HG03439 (cell line): ENCODE measurements at regions not wholly inside any gene's neighbourhood (a gene's known extent, or its start where the extent isn't known, plus 50 kb on each side); places are given as distances from the start of the nearest gene placed in this dataset.

Source experiments
- ATAC-seq: cut with Tn5 transposase; IDR thresholded peaks from one replicate; pipeline ENCODE4 v1.9.1; 2021; ENCODE audit warnings: mild to moderate bottlenecking, moderate library complexity; ENCODE audit not compliant: unreplicated experiment

GRCh38 chr18:44119607-44120006, 561.1 kb upstream of the SETBP1 start:
- no peak for ATAC-seq

DNA sequence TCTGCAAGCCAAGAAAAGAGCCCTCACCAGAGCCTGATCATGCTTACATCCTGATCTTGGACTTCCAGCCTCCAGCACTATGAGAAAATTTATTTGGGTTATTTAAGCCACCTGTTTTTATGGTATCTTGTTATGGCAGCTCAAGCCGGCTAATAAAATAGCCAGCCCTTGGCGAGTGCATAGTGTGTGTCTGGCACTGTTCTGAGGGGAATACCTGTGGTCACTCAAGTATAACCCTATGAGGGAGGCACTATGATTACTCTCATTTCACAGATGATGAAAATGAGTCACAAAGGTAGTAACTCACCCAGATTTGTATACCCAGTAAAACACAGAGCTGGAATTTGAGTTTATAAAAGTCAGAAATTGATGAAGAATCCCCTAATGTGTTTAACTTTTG, 556.9 kb upstream of the SETBP1 start:
- peak; percentile 54 for ATAC-seq

DNA sequence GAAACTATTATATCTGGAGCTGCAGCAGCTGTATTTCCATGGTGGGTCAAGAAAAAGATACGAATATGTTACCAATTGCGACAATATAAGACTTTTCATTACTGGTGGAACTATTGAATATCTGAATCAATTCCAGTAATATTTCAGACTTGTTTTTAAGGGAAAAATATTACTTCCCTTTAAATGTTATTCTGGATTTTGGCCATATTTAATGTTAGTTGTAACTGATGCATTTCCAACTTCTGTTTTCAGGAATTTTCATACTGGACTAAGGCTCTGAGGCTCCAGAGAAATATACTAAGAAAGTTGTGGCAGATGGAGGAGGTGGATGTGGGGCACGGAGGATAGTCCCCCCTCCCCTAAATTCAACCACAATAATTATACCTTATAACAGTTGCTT, 555.2 kb upstream of the SETBP1 start:
- ATAC-seq, result no peak

DNA sequence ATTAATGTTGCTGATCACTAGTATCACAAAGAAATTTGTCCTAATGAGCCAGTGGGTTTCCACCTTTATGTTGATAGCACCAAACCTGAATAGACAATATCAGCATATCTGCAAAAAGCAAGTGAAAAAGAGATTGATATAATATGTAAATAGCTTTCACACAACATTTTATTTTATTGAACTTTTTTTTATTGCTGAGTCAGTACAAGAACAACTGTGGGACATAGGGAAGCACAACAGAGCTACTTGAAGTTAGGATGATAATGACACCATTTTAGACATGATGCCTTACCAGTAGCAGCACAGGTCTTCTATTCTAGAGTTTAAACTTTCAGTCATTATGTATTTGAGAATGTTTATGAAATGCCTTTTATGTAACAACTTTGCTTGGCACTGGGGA, 554.1 kb upstream of the SETBP1 start:
- ATAC-seq, result no peak

- no peak for ATAC-seq
Observed at GRCh38 chr18:44128365-44128764, 552.3 kb upstream of the SETBP1 start.

DNA sequence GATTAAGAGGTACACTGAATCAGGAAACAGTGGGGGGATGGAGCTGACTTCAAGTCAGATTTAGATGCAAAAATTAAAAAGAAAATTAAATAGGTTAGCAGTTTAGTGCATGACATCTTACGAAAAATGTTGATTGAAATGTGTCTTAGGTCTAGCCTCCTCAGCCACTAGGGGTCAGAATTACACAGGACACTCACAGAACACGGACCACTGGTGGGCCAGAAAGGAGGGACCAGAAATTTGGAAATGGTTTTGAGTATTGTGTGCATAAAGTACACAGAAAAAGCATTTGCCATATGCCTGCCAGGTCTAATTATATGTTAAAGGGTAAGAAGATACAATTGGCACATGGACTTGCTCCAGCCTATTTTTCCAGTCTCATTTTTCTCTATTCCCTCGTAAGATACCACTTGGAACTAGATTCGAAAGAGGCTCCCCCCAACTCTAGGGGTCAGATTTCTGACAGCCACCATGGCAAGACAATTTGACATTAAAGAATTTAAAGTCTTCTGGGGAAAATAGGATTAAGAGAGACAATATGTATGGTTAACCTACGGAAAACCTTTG, 550.2 kb upstream of the SETBP1 start:
- ATAC-seq, result peak; percentile 71

DNA sequence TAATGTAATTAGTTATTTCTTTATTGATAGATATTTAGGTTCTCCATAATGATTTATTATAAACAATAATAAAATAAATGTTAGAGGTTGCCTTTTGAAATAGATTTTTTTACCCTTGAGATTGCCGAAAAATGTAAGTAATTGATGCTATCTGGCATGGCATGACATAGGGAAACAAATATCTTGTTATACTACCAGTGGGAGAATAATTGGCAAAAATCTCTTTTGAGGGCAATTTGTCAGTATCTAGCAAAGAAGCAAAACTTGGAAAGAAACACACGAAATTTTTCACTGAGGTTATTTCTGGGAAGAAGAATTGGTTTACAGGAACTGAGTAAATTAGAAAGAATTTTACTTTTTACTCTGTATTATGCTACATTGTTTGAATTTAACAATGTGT, 547.2 kb upstream of the SETBP1 start:
- no peak for ATAC-seq

- ATAC-seq, result no peak
Observed at GRCh38 chr18:44134447-44134846, 546.2 kb upstream of the SETBP1 start.

DNA sequence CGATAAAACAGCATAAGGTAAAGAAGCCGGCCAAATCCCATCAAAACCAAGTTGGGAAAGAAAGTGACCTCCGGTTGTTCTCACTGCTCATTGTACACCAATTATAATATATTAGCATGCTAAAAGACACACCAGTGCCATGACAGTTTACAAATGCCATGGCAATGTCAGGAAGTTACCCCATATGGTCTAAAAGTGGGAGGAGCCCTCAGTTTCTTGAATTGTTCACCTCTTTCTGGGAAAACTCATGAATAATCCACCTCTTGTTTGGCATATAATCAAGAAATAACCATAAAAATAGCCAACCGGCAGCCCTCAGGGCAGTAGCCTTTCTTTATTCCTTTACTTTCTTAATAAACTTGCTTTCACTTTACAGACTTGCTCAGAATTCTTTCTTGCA, 544.9 kb upstream of the SETBP1 start:
- ATAC-seq, result no peak

GRCh38 chr18:44136326-44136725, 544.4 kb upstream of the SETBP1 start:
- no peak for ATAC-seq

DNA sequence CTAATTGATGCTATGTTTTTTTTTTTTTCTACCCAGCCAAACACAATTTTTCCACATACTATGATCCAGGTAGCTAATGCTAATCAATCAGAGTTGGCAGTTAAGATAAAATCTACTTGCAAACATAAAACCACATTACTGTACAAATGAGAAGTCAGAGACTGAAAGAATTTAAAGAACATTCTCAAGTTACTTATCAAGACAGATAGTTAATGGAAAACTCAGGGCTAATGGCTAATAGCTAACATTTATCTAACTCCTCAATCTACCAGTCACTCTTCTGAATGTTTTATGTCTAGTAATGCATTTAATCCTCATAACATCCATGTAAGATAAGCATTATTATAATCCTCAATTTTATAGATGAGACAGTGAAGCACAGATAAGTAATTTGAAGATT, 537.6 kb upstream of the SETBP1 start:
- no peak for ATAC-seq

DNA sequence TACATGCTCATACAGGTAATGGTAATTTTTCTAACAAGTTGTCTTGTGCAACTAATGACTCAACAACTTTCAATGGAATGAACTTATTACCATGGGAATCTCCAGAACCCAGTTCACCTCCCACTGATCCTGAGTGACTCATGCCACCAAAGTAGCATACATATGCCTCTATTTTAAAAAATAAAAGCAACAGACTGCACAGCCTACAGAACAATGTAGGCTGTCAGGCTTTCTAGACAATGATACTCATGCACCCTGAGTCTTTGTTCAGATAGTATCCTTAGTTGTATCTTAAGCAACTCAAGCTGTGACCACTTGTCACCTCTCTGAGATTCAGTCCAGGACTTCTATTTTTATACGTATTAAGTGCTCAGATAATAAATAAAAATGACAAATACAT, 531.0 kb upstream of the SETBP1 start:
- no peak for ATAC-seq

DNA sequence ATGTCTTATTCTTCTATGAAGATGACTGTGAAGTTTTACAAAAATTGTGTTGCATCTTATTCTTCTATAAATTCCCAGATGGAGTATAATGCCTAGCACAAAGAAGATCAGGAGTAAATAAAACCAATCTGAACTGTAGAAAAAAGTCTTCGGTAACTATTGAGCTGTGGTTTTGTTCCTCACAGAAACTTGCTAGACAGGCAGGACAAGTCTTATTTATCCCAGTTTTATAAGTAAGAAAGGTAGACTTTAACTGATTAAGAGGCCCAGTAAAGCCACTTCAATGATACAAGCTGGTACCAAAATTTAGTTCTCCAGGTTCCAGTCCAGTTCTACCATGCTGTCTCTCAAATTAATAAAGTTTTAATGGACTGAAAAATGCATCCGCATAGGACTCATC, 526.7 kb upstream of the SETBP1 start:
- no peak for ATAC-seq

DNA sequence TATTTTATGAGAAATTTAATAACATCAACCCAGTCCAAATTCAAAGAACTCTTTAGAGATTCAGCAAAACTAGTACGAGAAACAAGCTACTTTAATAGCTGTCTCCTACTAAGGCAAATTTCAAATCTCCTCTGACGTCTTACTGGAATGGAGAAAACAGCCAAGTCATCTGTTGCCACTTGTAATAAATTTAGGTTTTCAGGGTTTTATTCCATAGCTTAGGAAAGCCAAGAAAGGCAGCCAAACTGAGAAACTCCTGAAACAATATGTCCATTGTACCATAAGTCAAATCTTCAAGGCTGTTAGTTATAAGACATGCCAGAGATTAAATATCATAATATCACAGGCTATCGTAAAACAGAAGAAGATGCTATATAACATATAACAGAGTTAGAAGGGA, 524.6 kb upstream of the SETBP1 start:
- no peak for ATAC-seq

DNA sequence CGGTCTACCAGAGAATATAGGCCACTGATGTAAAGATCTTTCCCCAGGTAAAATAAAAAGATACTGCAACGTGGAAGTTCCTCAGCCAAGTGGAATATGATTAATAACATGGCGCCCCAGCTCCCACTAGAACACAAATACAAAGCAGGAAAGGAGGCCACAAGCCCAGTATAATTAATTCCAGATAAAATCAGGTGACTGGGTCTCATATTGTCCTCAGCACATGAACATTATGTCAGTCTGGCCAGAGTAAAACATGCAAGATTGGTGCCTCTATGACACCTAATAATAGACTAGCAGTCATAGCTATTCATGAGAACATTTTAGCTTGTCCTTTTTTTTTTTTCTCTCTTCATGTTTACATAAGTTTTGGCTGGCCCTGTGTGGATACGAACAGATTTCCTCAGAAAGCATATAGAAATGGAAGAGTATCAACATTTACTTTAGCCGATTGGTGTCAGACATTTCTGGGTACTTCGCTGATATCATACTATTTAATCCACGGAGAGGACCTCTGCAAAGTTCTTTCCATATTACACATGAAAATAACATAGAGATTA, 523.8 kb upstream of the SETBP1 start:
- no peak for ATAC-seq

DNA sequence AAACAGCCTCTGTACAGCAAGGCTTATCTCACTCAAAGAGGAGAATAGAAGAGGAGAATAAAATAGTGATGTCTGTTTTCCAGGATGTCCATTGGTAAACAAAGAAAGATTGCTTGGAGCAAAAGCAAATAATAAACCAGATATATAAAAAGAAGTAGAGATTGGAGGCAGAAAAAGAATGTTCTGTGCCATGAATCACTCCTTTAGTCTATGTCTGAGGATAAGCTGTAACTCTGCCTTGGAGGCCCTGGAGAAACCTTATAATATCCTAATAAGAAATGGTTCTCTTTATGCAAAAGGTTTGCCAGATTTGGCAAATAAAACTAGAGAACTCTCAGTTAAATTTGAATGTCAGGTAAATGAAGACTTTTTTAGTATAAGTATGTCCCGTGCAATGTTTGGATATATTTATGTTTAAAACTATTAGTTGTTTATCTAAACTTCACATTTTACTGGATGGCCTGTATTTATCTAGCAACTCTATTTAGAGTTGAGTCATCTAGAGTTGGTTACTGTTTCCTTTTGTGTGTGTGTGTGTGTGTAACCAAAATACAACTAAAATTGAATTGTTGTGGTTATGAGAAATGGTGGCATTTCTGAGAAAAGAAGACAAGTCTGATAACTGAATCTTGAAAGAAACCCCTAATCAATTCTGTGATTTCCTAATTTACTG, 510.3 kb upstream of the SETBP1 start:
- no peak for ATAC-seq

DNA sequence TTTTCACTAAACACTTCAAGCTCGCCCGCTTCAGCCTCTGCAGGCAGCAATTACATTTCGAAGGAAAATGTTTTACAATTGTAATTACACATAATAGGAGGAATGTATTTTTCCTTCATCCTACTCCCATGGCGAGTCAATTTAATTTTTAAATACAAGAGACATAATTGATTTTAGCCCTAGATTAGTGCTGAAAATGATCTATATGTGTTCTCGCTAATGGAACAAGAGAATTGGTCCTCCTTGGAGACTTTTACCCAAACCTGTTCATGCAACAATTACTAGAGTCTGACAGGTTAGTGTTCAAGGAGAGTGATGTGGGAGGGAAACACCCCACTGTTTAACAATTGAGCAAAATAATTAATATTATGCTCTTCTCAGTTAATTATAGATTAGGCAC, 509.4 kb upstream of the SETBP1 start:
- no peak for ATAC-seq

DNA sequence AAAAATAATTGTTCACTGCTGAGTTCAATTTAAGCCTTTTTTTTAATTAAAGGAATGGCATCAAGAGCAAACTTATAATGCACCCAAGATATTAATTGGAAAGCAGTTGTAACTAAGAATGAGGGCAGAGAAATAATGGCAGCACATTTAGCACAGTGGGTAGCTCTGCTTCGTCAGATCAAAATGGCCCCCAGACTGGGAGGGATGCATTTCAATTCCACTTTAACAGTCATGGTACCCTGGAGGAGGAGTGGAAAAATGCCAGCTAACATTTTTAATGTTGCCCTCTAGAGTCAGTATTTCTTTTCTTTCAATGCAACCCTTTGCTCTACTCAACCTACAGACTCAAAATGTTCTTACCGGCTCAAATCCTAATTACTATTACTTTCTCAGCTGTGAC, 504.8 kb upstream of the SETBP1 start:
- ATAC-seq, result no peak

GRCh38 chr18:44178476-44178875, 502.2 kb upstream of the SETBP1 start:
- no peak for ATAC-seq

DNA sequence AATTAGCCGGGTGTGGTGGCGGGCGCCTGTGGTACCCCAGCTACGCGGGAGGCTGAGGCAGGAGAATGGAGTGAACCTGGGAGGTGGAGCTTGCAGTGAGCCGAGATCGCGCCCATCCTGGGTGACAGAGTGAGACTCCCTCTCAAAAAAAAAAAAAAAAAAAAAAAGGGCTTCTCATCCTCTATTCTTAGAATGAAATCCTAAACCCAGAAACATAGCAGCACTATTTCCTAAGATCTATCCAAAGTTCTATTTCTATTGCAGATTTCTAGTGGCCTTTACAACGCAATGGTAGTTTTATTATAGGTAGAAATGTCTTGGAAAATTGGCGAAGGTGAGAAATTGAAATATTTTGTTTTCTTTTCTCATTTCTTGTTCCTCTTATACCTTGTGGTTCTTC, 501.0 kb upstream of the SETBP1 start:
- ATAC-seq, result no peak

DNA sequence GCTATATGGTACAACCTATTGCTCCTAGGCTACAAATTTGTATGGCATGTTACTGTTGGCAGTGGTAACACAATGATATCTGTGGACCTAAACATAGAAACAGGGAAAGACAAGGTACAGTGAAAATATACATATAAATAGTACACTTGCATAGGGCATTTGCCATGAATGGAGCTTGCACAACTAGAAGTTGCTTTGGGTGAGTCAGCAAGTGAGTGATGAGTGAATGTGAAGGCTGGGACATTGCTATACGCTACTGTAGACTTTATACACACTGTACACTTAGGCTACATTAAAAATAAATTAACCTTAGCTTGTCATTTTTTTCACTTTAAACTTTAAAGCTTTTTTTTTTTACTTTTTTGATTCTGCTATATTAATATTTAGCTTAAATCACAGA, 500.0 kb upstream of the SETBP1 start:
- ATAC-seq, result no peak

DNA sequence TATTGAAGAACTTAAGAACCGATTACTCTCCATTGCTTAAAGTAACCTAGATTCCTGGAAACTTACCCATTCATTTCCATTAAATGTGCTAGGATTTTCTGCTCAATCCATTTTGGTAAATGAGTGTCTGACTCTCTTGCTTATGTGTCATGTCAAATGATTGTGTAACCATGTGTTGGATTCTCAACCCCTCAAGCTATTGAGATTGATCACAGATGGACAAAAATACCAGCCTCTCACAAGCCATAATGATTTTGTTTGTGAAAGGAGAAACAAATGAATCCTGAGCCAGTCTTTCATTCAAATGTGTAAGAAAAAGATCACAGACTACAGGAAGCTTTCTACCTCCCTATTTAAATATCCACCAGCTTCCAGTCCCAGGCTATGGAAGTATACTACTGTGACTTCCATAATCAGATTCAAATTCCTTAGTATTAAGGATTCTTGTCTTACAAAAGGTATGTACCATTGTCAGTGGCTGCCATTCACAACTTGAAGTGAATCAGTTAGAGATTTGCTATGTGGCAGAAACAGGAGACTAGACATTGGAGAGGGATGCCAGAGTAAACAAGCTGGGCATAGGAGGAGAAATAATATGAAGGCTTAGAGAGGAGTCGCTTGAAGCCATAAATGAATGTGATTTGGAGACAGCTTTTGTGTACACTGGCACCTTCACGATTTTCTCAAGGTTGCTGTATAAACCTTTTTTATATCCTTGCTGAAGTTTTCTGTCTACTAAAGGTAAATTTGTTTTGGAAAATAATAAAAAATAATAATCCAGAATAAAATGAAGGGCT, 498.5 kb upstream of the SETBP1 start:
- no peak for ATAC-seq
